Astrocyte of the cerebellum (primary cell): ENCODE measurements at regions not wholly inside any gene's neighbourhood (a gene's known extent, or its start where the extent isn't known, plus 50 kb on each side); places are given as distances from the start of the nearest gene placed in this dataset.

ENCODE experiments used
- DNase-seq: peaks from one replicate; pipeline ENCODE4 v3.0.0-alpha.2; 2011; ENCODE audit warnings: low read depth
- H3K4me3 ChIP-seq: 2 replicates; pipeline ENCODE4 v1.5.1; 2011; ENCODE audit warnings: mild to moderate bottlenecking, low read depth, low read length, moderate library complexity
- CTCF ChIP-seq: IDR thresholded peaks from 2 replicates; pipeline ENCODE4 v1.5.1; 2012; ENCODE audit warnings: low read length, low read depth, moderate library complexity, mild to moderate bottlenecking; ENCODE audit errors: missing control alignments
- in situ Hi-C: cut with HindIII; loops from 2 replicates; pipeline ENCODE4 v1.10.0; 2017; ENCODE audit warnings: low sequenced_read_pairs

DNA sequence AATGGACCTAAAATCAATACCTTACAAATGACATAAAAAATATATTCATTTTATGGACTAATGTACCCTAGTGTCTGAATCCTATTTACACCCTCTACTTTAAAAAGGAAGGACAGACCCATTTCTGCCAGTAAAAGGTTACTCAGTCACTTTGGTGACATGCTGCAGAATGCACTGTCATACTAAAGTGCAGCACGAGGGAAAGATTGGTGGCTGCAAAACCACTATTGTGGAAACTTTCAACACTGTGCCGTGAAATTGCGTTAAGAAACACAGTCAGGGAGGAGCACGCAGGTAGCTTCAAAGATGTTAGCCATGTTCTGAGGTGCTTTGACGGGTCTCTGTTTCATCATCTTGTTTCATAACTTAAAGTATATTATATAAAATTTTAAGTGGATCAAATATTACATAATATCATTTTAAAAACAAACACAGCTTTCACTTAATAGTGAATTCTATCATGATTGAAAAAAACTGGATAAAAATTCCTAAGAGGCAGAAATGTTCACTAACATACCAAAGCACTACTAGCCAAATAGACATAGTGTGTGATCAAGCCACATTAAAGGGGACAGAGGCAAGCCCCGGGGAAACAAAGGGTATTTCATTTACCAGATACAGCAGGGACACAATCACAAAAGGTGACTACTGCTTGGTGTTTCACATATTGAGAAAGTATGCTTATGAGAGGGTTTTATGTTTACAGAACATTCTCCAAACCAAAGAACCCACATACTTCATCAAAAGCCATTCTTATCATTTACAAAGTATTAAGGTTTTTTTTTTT lies 330.8 kb upstream of the SOX5 start:
- no peak for TF ChIP-seq CTCF
- H3K4me3 ChIP-seq: no peak overlapping the region
- in situ Hi-C loops: no loop called here
- DNase-seq: no peak

DNA sequence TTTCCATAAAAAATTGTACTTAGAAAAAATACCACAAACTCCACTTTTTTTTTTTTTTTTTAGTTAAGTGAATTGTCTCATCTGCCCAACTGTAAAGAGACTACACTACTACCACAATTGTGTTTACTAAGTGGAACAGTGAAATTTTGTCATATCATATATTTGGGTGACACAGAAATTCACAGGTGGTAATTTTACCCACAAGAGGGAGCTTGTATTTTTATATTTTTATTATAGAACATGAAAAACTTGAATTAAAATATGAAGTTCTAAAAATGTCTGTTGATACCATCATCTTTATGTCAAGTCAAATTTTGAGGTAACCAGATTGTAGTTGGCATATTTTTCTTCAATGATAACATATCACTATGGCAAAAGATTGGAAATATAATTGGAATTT lies 329.4 kb upstream of the SOX5 start:
- no peak for TF ChIP-seq CTCF
- DNase-seq: no peak
- no peak overlapping the region for H3K4me3 ChIP-seq
- in situ Hi-C loops: no loop called here

DNA sequence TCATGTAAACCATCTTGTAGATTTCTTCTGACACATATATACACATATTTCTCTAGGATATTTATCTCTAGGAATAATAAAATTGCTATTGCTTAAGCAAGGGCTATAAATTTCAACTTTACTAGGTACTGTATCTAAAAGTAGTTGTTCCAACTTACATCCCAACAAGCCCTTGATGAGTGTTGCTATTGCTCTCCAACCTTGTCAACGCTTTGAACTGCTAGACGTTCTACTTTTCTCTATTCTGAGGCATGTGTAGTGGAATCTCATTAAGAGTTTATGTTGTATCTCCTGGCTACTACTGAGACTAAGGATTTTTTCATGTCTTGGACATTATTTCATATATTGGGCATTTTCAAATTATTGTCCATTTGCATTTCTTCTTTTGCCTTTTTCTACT lies 321.5 kb upstream of the SOX5 start:
- no peak for TF ChIP-seq CTCF
- no peak overlapping the region for H3K4me3 ChIP-seq
- no peak for DNase-seq
- in situ Hi-C loops: no loop called here

- no peak for DNase-seq
- in situ Hi-C loops: no loop called here
- no peak for TF ChIP-seq CTCF
- H3K4me3 ChIP-seq: no peak overlapping the region
These were observed 321.0 kb upstream of the SOX5 start for GRCh38 chr12:24270464-24270863.

DNA sequence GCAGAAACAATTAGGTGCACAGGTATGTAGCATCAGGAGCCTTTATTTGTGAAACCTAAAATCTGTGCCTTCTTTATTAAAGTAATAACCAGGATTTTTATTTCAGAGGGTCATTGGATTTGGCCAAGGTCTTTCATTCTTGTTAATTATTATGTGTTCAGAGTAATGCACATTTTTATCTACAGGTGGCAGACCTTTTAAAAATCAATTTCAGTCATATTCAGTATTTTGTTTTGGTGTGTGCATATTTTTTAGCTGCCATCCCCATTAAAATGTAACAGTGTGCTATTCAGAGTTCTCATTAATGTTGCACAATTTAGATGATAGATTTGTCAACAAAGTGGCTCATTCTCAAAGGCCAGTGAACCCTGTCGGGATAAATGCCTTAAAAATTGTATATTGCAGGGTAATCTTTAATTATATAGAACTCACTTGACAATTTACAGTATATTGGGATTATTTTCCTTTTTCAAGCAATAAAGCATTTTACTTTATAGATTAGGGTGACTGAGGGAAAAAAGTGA lies 319.3 kb upstream of the SOX5 start:
- in situ Hi-C loops: no loop called here
- DNase-seq: no peak
- no peak overlapping the region for H3K4me3 ChIP-seq
- no peak for TF ChIP-seq CTCF

DNA sequence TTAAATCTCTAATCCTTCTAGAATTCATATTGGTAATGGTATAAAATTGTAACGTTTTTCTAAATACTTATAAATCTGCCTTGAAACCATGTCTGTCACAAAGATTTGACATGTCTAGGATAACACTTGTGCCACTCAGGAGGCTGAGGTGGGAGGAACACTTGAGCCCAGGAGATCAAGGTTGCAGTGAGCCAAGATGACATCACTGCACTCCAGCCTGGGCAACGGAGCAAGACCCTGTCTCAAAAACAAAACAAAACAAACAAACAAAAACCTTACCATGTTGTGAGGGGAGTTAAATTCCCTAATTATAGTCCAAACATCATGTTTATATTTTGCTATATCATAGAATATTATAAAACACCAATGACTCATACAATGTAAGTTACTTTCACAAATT lies 317.5 kb upstream of the SOX5 start:
- H3K4me3 ChIP-seq: no peak overlapping the region
- no peak for TF ChIP-seq CTCF
- DNase-seq: no peak
- in situ Hi-C loops: no loop called here
